K562 (cell line): ENCODE measurements at regions not wholly inside any gene's neighbourhood (a gene's known extent, or its start where the extent isn't known, plus 50 kb on each side); places are given as distances from the start of the nearest gene placed in this dataset.
A peak's percentile ranks its signal among the peaks of the same experiment; 100 is the strongest.

Experiments used
- ATAC-seq: fragments of 200-7000 bp; cut with Tn5 transposase; 3 replicates; pipeline ENCODE4 v1.9.1; 2020; ENCODE audit warnings: moderate library complexity
- BruUV-seq: library from RNA; stranded (reverse); fragments of 400-500 nt; replicated peaks from 2 replicates; lab custom pipeline; 2021; lab: Mats Ljungman, UMichigan
- CTCF ChIA-PET: fragments of 300-600 bp; formaldehyde crosslinking; extraction: SDS; loops from one replicate; lab custom pipeline; 2021; ENCODE audit warnings: low intra/inter-chr PET ratio; lab: Yijun Ruan, JAX
- POLR2A ChIA-PET: fragments of 300-600, 350-650 bp; sonication (Branson Sonifier 250); formaldehyde crosslinking; extraction: SDS; loops from one replicate; lab custom pipeline; 2021; ENCODE audit warnings: antibody characterized with exemption, inconsistent platforms; lab: Yijun Ruan, JAX
- DNase-seq, 4 experiments: peaks; one replicate each; pipeline versions ENCODE4 v3.0.0 to v3.0.0-alpha.2; 2011 to 2018; ENCODE audit warnings: low spot score in 3 of 4, mixed read lengths in 3 of 4; ENCODE audit errors: extremely low read depth in 1 of 4
- FAIRE-seq: peaks from 2 replicates; lab custom pipeline; 2011; peaks lifted over from hg19 to GRCh38; lab: Jason Lieb, UNC
- H2AFZ ChIP-seq: 2 replicates; pipeline ENCODE4 v1.6.0; 2011; ENCODE audit warnings: low read depth, low read length, control low read depth, inconsistent platforms
- H3K27ac ChIP-seq: fragments of 200-600 bp; 3 replicates; pipeline ENCODE4 v1.8.0; 2011; ENCODE audit warnings: low read depth, mild to moderate bottlenecking, control low read depth, inconsistent platforms, low read length, moderate library complexity, mixed read lengths; ENCODE audit errors: extremely low read depth
- H3K27me3 ChIP-seq, 2 experiments: fragments of 300-600 bp in 1 of 2; 2 replicates in 1 of 2; 3 replicates in 1 of 2; pipeline versions ENCODE4 v1.6.0 to v1.8.0; 2011; ENCODE audit warnings: inconsistent platforms in 2 of 2, low read length in 2 of 2, mild to moderate bottlenecking in 1 of 2, mixed read lengths in 1 of 2, moderate library complexity in 1 of 2; ENCODE audit not compliant: control insufficient read depth in 2 of 2, insufficient read depth in 2 of 2
- H3K36me3 ChIP-seq: fragments of 300-600 bp; 3 replicates; pipeline ENCODE4 v1.8.0; 2011; ENCODE audit warnings: mild to moderate bottlenecking, low read length, inconsistent platforms; ENCODE audit not compliant: control insufficient read depth, insufficient read depth
- H3K4me1 ChIP-seq, 2 experiments: fragments of 200-600 bp in 1 of 2; replicated peaks in 1 of 2; 2 replicates in 1 of 2; 3 replicates in 1 of 2; pipeline versions ENCODE4 v1.5.1 to v1.8.0; 2011; ENCODE audit warnings: inconsistent platforms in 2 of 2, low read length in 2 of 2, mild to moderate bottlenecking in 1 of 2, mixed read lengths in 1 of 2, moderate library complexity in 1 of 2; ENCODE audit not compliant: control insufficient read depth in 2 of 2, insufficient read depth in 2 of 2
- H3K4me2 ChIP-seq: 2 replicates; pipeline ENCODE4 v1.6.1; 2011; ENCODE audit warnings: low read length, control low read depth, inconsistent platforms, mixed read lengths; ENCODE audit not compliant: insufficient read depth
- H3K4me3 ChIP-seq: fragments of 200-600 bp; sonication (generic), shearing (Covaris generic); 2 replicates; pipeline ENCODE4 v1.5.1; 2016; ENCODE audit warnings: control low read depth, inconsistent platforms
- H3K79me2 ChIP-seq: fragments of 200-600 bp; 3 replicates; pipeline ENCODE4 v1.8.0; 2011; ENCODE audit warnings: low read length, inconsistent platforms; ENCODE audit not compliant: control insufficient read depth, insufficient read depth
- H3K9ac ChIP-seq, 2 experiments: 2 replicates each; pipeline versions ENCODE4 v1.6.0 to v1.6.1; 2011; ENCODE audit warnings: low read depth in 2 of 2, low read length in 2 of 2, control low read depth in 1 of 2, inconsistent platforms in 1 of 2, mild to moderate bottlenecking in 1 of 2, mixed read lengths in 1 of 2; ENCODE audit not compliant: insufficient read depth in 1 of 2
- H3K9me1 ChIP-seq: one replicate; pipeline ENCODE4 v1.6.0; 2011; ENCODE audit warnings: inconsistent platforms, mild to moderate bottlenecking, low read length, moderate library complexity; ENCODE audit not compliant: control insufficient read depth, insufficient read depth
- H3K9me3 ChIP-seq: replicated peaks from 2 replicates; pipeline ENCODE4 v1.5.1; 2011; ENCODE audit warnings: low read depth, low read length, inconsistent platforms; ENCODE audit not compliant: control insufficient read depth, insufficient read depth
- H4K20me1 ChIP-seq: replicated peaks from 2 replicates; pipeline ENCODE4 v1.6.1; 2011; ENCODE audit warnings: low read length, inconsistent platforms, mixed read lengths; ENCODE audit not compliant: control insufficient read depth, insufficient read depth
- ATF3 ChIP-seq, 2 experiments: fragments of 450-650 bp in 1 of 2; sonication (generic) in 1 of 2; formaldehyde crosslinking in 1 of 2; IDR thresholded peaks in 1 of 2; conservative IDR thresholded peaks in 1 of 2; 2 replicates each; pipeline versions ENCODE4 v1.6.1 to v1.8.1; 2016 to 2023; ENCODE audit warnings: mild to moderate bottlenecking in 2 of 2, moderate library complexity in 2 of 2, inconsistent platforms in 1 of 2, missing genetic modification reagents in 1 of 2
- C11orf30 ChIP-seq: fragments of 450-650 bp; IDR thresholded peaks from 2 replicates; pipeline ENCODE4 v1.6.1; 2016; ENCODE audit warnings: low read depth, mild to moderate bottlenecking
- CBX3 ChIP-seq, 2 experiments: IDR thresholded peaks; 1 replicate in 1 of 2; 2 replicates in 1 of 2; pipeline ENCODE4 v1.6.1; 2012; ENCODE audit warnings: inconsistent platforms in 2 of 2, low read length in 2 of 2, borderline replicate concordance in 1 of 2, control low read depth in 1 of 2
- FOXM1 ChIP-seq, 2 experiments: fragments of 450-650 bp in 1 of 2; sonication (generic) in 1 of 2; formaldehyde crosslinking in 1 of 2; IDR thresholded peaks; 2 replicates each; pipeline versions ENCODE4 v1.6.1 to v1.9.0; 2017 to 2022; ENCODE audit warnings: low read depth in 2 of 2, mild to moderate bottlenecking in 2 of 2, missing genetic modification reagents in 1 of 2, moderate library complexity in 1 of 2
- FOXP4 ChIP-seq: sonication (generic); formaldehyde crosslinking; IDR thresholded peaks from 2 replicates; pipeline ENCODE4 v1.8.0; 2022; ENCODE audit warnings: mild to moderate bottlenecking, missing genetic modification reagents, borderline replicate concordance
- HNRNPL ChIP-seq: fragments of 200-400 bp; formaldehyde crosslinking; IDR thresholded peaks from 2 replicates; pipeline ENCODE4 v1.6.1; 2017; ENCODE audit warnings: low read depth, mild to moderate bottlenecking, low read length
- MAFF ChIP-seq: IDR thresholded peaks from 2 replicates; pipeline ENCODE4 v1.6.1; 2012; ENCODE audit warnings: low read length, improper control_type of control experiment
- MAFG ChIP-seq: fragments of 450-650 bp; conservative IDR thresholded peaks from 2 replicates; pipeline ENCODE4 v1.6.1; 2016; ENCODE audit warnings: missing genetic modification characterization, missing compliant biosample characterization
- MAFK ChIP-seq: IDR thresholded peaks from 2 replicates; pipeline ENCODE4 v1.6.1; 2011; ENCODE audit warnings: low read length, improper control_type of control experiment
- NFE2L1 ChIP-seq: fragments of 450-650 bp; IDR thresholded peaks from 2 replicates; pipeline ENCODE4 v1.6.1; 2016; ENCODE audit warnings: missing genetic modification characterization, low read depth, mild to moderate bottlenecking, missing compliant biosample characterization, moderate library complexity, borderline replicate concordance
- NFXL1 ChIP-seq: fragments of 450-650 bp; formaldehyde crosslinking; IDR thresholded peaks from 2 replicates; pipeline ENCODE4 v1.4.0; 2021; ENCODE audit warnings: mild to moderate bottlenecking
- NR1H2 ChIP-seq: sonication (generic); formaldehyde crosslinking; IDR thresholded peaks from 2 replicates; pipeline ENCODE4 v1.4.0; 2020; ENCODE audit warnings: mild to moderate bottlenecking, missing genetic modification reagents
- PHB2 ChIP-seq: fragments of 450-650 bp; IDR thresholded peaks from 2 replicates; pipeline ENCODE4 v1.6.1; 2017; ENCODE audit warnings: low read depth
- POLR2H ChIP-seq: IDR thresholded peaks from 2 replicates; pipeline ENCODE4 v1.6.1; 2016; ENCODE audit warnings: missing genetic modification characterization, low read depth, mild to moderate bottlenecking, control low read depth, missing compliant biosample characterization, moderate library complexity
- RNF2 ChIP-seq: sonication (generic); IDR thresholded peaks from 2 replicates; pipeline ENCODE4 v1.6.1; 2016
- SMARCA4 ChIP-seq: fragments of 450-650 bp; IDR thresholded peaks from 2 replicates; pipeline ENCODE4 v1.6.1; 2016
- TCF15 ChIP-seq: fragments of 250-450 bp; sonication (Bioruptor Pico); IDR thresholded peaks from 2 replicates; pipeline ENCODE4 v1.8.0; 2022; ENCODE audit warnings: moderate library complexity, mild to moderate bottlenecking, inconsistent platforms
- ZFP36 ChIP-seq: fragments of 150-350 bp; IDR thresholded peaks from 2 replicates; pipeline ENCODE4 v1.6.1; 2018; ENCODE audit warnings: low read length, low read depth; ENCODE audit not compliant: partially characterized antibody
- ZNF197 ChIP-seq: fragments of 200-800 bp; sonication (Bioruptor generic); IDR thresholded peaks from 2 replicates; pipeline ENCODE4 v1.6.1; 2016; ENCODE audit warnings: low read depth, missing genetic modification characterization, missing compliant biosample characterization
- ZNF253 ChIP-seq: fragments of 250-450 bp; sonication (Bioruptor Pico); conservative IDR thresholded peaks from 2 replicates; pipeline ENCODE4 v1.6.1; 2021; ENCODE audit warnings: mild to moderate bottlenecking
- ZNF316 ChIP-seq: fragments of 450-650 bp; IDR thresholded peaks from 2 replicates; pipeline ENCODE4 v1.6.1; 2016
- ZNF507 ChIP-seq: conservative IDR thresholded peaks from 2 replicates; pipeline ENCODE4 v1.6.1; 2017; ENCODE audit warnings: missing genetic modification characterization, missing compliant biosample characterization
- ZNF586 ChIP-seq: fragments of 450-650 bp; formaldehyde crosslinking; conservative IDR thresholded peaks from 2 replicates; pipeline ENCODE4 v1.4.0; 2020; ENCODE audit warnings: mild to moderate bottlenecking, moderate library complexity
- WGBS: fragments of 100-300 bp; shearing (Covaris generic); methylation state at CpG from one replicate; pipeline ENCODE4 v1.1.6; 2016; ENCODE audit warnings: low coverage, mixed read lengths; ENCODE audit not compliant: insufficient coverage; ENCODE audit errors: missing lambda C conversion rate; 5-methylcytosine and 5-hydroxymethylcytosine counted together
- in situ Hi-C: fragments of 300-500 bp; cut with MboI; formaldehyde crosslinking; loops from 4 replicates; pipeline ENCODE4 v1.15.0; 2018; ENCODE audit warnings: inconsistent platforms, mixed read lengths
- intact Hi-C: fragments of 100-400 bp; cut with micrococcal nuclease; formaldehyde crosslinking; loops from 2 replicates; pipeline ENCODE4 v1.14.2; 2022

GRCh38 chr3:20450611-20451010, 264.6 kb upstream of the SGO1 start:
- CTCF ChIA-PET: no interaction called here
- Histone ChIP-seq H3K27ac (no peak overlapping the region), H3K4me1 (no peaks in the 10 kb centered on the region), H2AFZ (no peak overlapping the region), H3K4me3 (no peak overlapping the region), H4K20me1 (no peaks in the 10 kb centered on the region), H3K9me1 (no peaks in the 10 kb centered on the region), H3K9ac (no peak overlapping the region), H3K27me3 (no peaks in the 10 kb centered on the region), H3K4me2 (no peak overlapping the region), H3K9me3 (no peaks in the 10 kb centered on the region), H3K79me2 (no peaks in the 10 kb centered on the region), H3K36me3 (no peaks in the 10 kb centered on the region)
- in situ Hi-C loops: no loop called here
- intact Hi-C loops: no loop called here
- BruUV-seq: no TSS peak
- 0% methylated on average over 1 of the region's 1 CpG for WGBS
- ATAC-seq: no peak
- POLR2A ChIA-PET: interaction anchor here (0.7 kb wide), 1 partner anchor 225 kb away, joined by 3 read pairs; no protein-coding TSS in a partner anchor
- no peak for DNase-seq
- no peak for FAIRE-seq
- TF ChIP-seq FOXP4 (CRISPR knock-in tag) (no peak), ZFP36 (no peak), PHB2 (no peak), MAFF (peak; percentile 90), RNF2 (no peak), SMARCA4 (no peak), ZNF507 (tag) (no peak), NR1H2 (no peak), NFXL1 (CRISPR knock-in tag) (no peak), MAFK (peak; percentile 87), ZNF253 (CRISPR knock-in tag) (no peak), ATF3 (IDR thresholded peaks at IDR 0.05) (no peak), ATF3 (CRISPR knock-in tag; conservative IDR thresholded peaks at IDR 0.05) (no peak), C11orf30 (peak; percentile 80), MAFG (tag) (peak; percentile 88), ZNF197 (no peak), FOXM1 (IDR thresholded peaks at IDR 0.05; ENCODE audit: low read depth) (no peak), FOXM1 (CRISPR knock-in tag; IDR thresholded peaks at IDR 0.05; ENCODE audit: low read depth) (no peak), ZNF586 (no peak), TCF15 (CRISPR knock-in tag) (no peak), NFE2L1 (peak; percentile 38; the same call in 1 of the 2 replicates), ZNF316 (peak; percentile 91), HNRNPL (no peak), POLR2H (tag) (no peak), CBX3 (IDR thresholded peaks at IDR 0.05; ENCODE audit: borderline replicate concordance in 1 of 2, low read length in 2 of 2) (no peak)
